Ramos (cell line): ENCODE measurements at regions not wholly inside any gene's neighbourhood (a gene's known extent, or its start where the extent isn't known, plus 50 kb on each side); places are given as distances from the start of the nearest gene placed in this dataset.

Experiments
- in situ Hi-C: fragments of 300-500 bp; cut with MboI; formaldehyde crosslinking; loops from one replicate; pipeline ENCODE4 v1.14.3; 2022; ENCODE audit warnings: low sequenced_read_pairs; ENCODE audit not compliant: unreplicated experiment

GRCh38 chr3:124666067-124666466 lies 64.2 kb upstream of the UMPS start:
- in situ Hi-C loops = no loop called here

- in situ Hi-C loops = no loop called here
Observed at GRCh38 chr3:124669470-124669869, 60.8 kb upstream of the UMPS start.

DNA sequence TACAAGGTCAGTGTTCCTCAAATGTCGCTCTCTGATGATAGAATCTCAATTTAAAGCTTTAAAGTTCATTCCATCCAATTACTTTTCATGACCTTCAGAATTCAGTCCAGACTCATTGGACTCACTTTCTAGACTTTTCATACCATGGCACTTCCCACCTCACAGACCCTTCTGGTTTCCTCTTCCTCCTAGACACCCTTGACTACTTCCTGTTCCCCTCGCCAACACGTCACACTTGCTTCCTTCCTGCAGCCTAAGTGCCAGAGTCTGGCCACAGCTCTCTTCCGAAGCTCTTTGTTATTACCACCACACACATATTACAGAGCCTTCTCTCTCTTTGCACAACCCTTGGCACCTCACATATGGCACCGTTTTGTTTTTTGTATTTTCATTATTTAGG lies 59.1 kb upstream of the UMPS start:
- in situ Hi-C loops = no loop called here

GRCh38 chr3:124674336-124674735 lies 55.9 kb upstream of the UMPS start:
- in situ Hi-C loops = no loop called here

- in situ Hi-C loops = no loop called here
Observed at GRCh38 chr3:124676236-124676635, 54.0 kb upstream of the UMPS start.

DNA sequence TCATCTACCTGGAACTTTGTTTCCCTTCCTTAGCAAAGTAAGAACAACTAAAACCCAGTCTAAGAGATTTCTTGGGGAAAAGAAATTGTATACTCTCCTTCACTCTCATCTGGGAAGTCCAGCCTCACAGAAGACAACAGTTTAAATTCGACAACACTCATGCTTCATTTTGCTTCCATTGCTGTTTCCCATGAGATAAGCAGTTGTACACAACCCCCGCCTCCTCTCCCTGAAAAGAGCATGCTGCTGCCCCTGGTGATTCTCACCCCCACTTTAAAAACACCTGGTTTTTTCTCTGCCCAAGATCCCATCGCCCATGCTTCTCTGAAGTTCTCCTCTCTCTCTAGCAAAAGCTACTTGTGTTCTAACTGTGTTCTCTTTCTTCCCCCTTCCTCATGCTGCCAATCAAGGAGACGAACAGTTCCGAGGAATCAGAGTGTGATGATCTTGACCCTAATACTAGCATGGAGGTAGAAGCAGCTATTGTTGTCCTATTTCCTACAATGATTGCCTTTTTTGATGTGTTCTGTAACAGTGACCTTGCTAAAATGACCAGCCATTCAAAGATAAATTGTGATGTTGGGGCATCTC lies 51.1 kb upstream of the UMPS start:
- in situ Hi-C loops = no loop called here
